Panc1 (cell line): ENCODE measurements at regions not wholly inside any gene's neighbourhood (a gene's known extent, or its start where the extent isn't known, plus 50 kb on each side); places are given as distances from the start of the nearest gene placed in this dataset.

Experiments used
- ATAC-seq: fragments of 200-7000 bp; cut with Tn5 transposase; 2 replicates; pipeline ENCODE4 v1.9.1; 2020; ENCODE audit warnings: mild to moderate bottlenecking, moderate library complexity
- BruUV-seq: library from RNA; stranded (reverse); fragments of 400-500 nt; replicated peaks from 2 replicates; lab custom pipeline; 2021; lab: Mats Ljungman, UMichigan
- CTCF ChIA-PET: fragments of 300-600 bp; sonication (Branson Sonifier 250); formaldehyde crosslinking; loops from one replicate; lab custom pipeline; 2022; ENCODE audit warnings: antibody characterized with exemption; lab: Charles Lee
- POLR2A ChIA-PET: fragments of 300-600 bp; sonication (Branson Sonifier 250); formaldehyde crosslinking; loops from one replicate; lab custom pipeline; 2022; ENCODE audit warnings: antibody characterized with exemption; lab: Charles Lee
- DNase-seq: peaks from one replicate; pipeline ENCODE4 v3.0.0-alpha.2; 2010; ENCODE audit warnings: low read depth, low spot score
- H3K27ac ChIP-seq: 2 replicates; pipeline ENCODE4 v1.5.1; 2011; ENCODE audit warnings: mild to moderate bottlenecking, low read length, inconsistent platforms
- H3K27me3 ChIP-seq: fragments of 200-500 bp; sonication (Bioruptor generic); 2 replicates; pipeline ENCODE4 v1.6.0; 2014; ENCODE audit warnings: low read length, inconsistent platforms; ENCODE audit not compliant: control insufficient read depth, insufficient read depth
- H3K36me3 ChIP-seq: fragments of 200-500 bp; sonication (Bioruptor generic); 2 replicates; pipeline ENCODE4 v1.5.1; 2014; ENCODE audit warnings: inconsistent platforms, mild to moderate bottlenecking, low read length, moderate library complexity; ENCODE audit not compliant: control insufficient read depth, insufficient read depth
- H3K4me1 ChIP-seq: 2 replicates; pipeline ENCODE4 v1.5.1; 2011; ENCODE audit warnings: inconsistent platforms, mild to moderate bottlenecking, low read length, moderate library complexity; ENCODE audit not compliant: control insufficient read depth, insufficient read depth
- H3K4me3 ChIP-seq, 2 experiments: 2 replicates each; pipeline ENCODE4 v1.5.1; 2011 to 2012; ENCODE audit warnings: low read depth in 2 of 2, low read length in 2 of 2, mild to moderate bottlenecking in 2 of 2, inconsistent platforms in 1 of 2, moderate library complexity in 1 of 2
- H3K9me3 ChIP-seq: fragments of 200-500 bp; sonication (Bioruptor generic); 2 replicates; pipeline ENCODE4 v1.5.1; 2014; ENCODE audit warnings: low read depth, mild to moderate bottlenecking, inconsistent platforms, low read length, moderate library complexity; ENCODE audit not compliant: control insufficient read depth, insufficient read depth
- POLR2AphosphoS5 ChIP-seq: IDR thresholded peaks from 2 replicates; pipeline ENCODE4 v1.6.1; 2012; ENCODE audit warnings: mild to moderate bottlenecking, low read depth, low read length, moderate library complexity
- SIN3A ChIP-seq: IDR thresholded peaks from 2 replicates; pipeline ENCODE4 v1.6.1; 2012; ENCODE audit warnings: low read depth, mild to moderate bottlenecking, low read length, moderate library complexity, borderline replicate concordance; ENCODE audit not compliant: insufficient read depth
- TCF7L2 ChIP-seq: IDR thresholded peaks from 2 replicates; pipeline ENCODE4 v1.6.1; 2011; ENCODE audit warnings: mild to moderate bottlenecking, low read depth, low read length, inconsistent platforms
- in situ Hi-C: cut with HindIII; loops from 2 replicates; pipeline ENCODE4 v1.10.0; 2016; ENCODE audit warnings: low sequenced_read_pairs, low pct_unique_long_range_greater_than_20kb
- intact Hi-C: fragments of 100-400 bp; cut with micrococcal nuclease; formaldehyde crosslinking; loops from one replicate; pipeline ENCODE4 v1.10.0; 2022; ENCODE audit not compliant: unreplicated experiment
- TF ChIP-seq, protein P1 (sequence below): fragments of 450-650 bp; IDR thresholded peaks from 2 replicates; pipeline ENCODE4 v1.5.1; 2017; ENCODE audit warnings: mild to moderate bottlenecking
- TF ChIP-seq, protein P2 (sequence below), 2 experiments: IDR thresholded peaks; 2 replicates each; pipeline ENCODE4 v1.6.1; 2011 to 2012; ENCODE audit warnings: low read depth in 2 of 2, control low read depth in 1 of 2, low read length in 1 of 2, mild to moderate bottlenecking in 1 of 2, moderate library complexity in 1 of 2; ENCODE audit not compliant: insufficient read depth in 1 of 2

DNA sequence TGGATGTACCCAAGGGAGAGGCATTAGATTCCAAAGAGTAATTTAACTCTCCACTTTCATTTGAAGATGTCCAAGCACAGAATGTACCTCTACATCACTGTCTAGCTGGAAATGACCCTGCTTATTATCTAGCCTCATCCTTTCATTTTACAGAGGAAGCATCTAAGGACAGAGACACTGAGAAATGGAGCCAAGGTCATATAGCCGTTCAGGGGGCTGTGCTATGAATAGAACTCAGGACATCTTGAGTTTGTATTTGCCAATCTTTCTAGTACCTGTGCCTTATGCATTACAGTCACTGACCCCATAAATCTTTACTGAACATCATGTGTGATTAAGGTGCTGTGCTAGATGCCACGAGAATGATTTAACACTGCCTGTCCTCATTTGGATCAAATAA lies 138.2 kb upstream of the SPTLC3 start:
- POLR2A ChIA-PET: no interaction called here
- H3K4me3 ChIP-seq: no peak overlapping the region
- no peaks in the 10 kb centered on the region for H3K27me3 ChIP-seq
- DNase-seq: no peak
- H3K36me3 ChIP-seq: no peaks in the 10 kb centered on the region
- no peak overlapping the region for H3K27ac ChIP-seq
- no peaks in the 10 kb centered on the region for H3K4me1 ChIP-seq
- BruUV-seq: no TSS peak
- ATAC-seq: no peak
- TF ChIP-seq, protein P1, sequence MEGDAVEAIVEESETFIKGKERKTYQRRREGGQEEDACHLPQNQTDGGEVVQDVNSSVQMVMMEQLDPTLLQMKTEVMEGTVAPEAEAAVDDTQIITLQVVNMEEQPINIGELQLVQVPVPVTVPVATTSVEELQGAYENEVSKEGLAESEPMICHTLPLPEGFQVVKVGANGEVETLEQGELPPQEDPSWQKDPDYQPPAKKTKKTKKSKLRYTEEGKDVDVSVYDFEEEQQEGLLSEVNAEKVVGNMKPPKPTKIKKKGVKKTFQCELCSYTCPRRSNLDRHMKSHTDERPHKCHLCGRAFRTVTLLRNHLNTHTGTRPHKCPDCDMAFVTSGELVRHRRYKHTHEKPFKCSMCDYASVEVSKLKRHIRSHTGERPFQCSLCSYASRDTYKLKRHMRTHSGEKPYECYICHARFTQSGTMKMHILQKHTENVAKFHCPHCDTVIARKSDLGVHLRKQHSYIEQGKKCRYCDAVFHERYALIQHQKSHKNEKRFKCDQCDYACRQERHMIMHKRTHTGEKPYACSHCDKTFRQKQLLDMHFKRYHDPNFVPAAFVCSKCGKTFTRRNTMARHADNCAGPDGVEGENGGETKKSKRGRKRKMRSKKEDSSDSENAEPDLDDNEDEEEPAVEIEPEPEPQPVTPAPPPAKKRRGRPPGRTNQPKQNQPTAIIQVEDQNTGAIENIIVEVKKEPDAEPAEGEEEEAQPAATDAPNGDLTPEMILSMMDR: no peak
- TF ChIP-seq, protein P2, sequence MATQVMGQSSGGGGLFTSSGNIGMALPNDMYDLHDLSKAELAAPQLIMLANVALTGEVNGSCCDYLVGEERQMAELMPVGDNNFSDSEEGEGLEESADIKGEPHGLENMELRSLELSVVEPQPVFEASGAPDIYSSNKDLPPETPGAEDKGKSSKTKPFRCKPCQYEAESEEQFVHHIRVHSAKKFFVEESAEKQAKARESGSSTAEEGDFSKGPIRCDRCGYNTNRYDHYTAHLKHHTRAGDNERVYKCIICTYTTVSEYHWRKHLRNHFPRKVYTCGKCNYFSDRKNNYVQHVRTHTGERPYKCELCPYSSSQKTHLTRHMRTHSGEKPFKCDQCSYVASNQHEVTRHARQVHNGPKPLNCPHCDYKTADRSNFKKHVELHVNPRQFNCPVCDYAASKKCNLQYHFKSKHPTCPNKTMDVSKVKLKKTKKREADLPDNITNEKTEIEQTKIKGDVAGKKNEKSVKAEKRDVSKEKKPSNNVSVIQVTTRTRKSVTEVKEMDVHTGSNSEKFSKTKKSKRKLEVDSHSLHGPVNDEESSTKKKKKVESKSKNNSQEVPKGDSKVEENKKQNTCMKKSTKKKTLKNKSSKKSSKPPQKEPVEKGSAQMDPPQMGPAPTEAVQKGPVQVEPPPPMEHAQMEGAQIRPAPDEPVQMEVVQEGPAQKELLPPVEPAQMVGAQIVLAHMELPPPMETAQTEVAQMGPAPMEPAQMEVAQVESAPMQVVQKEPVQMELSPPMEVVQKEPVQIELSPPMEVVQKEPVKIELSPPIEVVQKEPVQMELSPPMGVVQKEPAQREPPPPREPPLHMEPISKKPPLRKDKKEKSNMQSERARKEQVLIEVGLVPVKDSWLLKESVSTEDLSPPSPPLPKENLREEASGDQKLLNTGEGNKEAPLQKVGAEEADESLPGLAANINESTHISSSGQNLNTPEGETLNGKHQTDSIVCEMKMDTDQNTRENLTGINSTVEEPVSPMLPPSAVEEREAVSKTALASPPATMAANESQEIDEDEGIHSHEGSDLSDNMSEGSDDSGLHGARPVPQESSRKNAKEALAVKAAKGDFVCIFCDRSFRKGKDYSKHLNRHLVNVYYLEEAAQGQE (IDR thresholded peaks at IDR 0.05; ENCODE audit: insufficient read depth in 1 of 2, low read depth in 2 of 2, low read length in 1 of 2): no peak
- TF ChIP-seq TCF7L2 (no peak), POLR2AphosphoS5 (no peak), SIN3A (no peak)
- no peaks in the 10 kb centered on the region for H3K9me3 ChIP-seq
- intact Hi-C loops (no loop called here), in situ Hi-C loops (no loop called here)
- CTCF ChIA-PET: no interaction called here

GRCh38 chr20:12874933-12875332 lies 133.8 kb upstream of the SPTLC3 start:
- in situ Hi-C loops: no loop called here
- ChIA-PET POLR2A (no interaction called here), CTCF (no interaction called here)
- ATAC-seq (no peak), DNase-seq (no peak)
- intact Hi-C loops: no loop called here
- Histone ChIP-seq H3K27ac (no peak overlapping the region), H3K27me3 (no peaks in the 10 kb centered on the region), H3K4me3 (no peak overlapping the region), H3K36me3 (no peaks in the 10 kb centered on the region), H3K4me1 (no peaks in the 10 kb centered on the region), H3K9me3 (no peaks in the 10 kb centered on the region)
- no peak for TF ChIP-seq POLR2AphosphoS5
- TF ChIP-seq, protein P1: no peak
- TF ChIP-seq, protein P2 (IDR thresholded peaks at IDR 0.05; ENCODE audit: insufficient read depth in 1 of 2, low read depth in 2 of 2, low read length in 1 of 2): no peak
- no peak for TF ChIP-seq TCF7L2
- no peak for TF ChIP-seq SIN3A
- BruUV-seq: no TSS peak
